ENCODE measurements at regions not wholly inside any gene's neighbourhood (a gene's known extent, or its start where the extent isn't known, plus 50 kb on each side); places are given as distances from the start of the nearest gene placed in this dataset.
A peak's percentile ranks its signal among the peaks of the same experiment; 100 is the strongest.

- Mint-ChIP-seq H3K4me1 (peaks cover 1% of the 10 kb centered on the region), H3K27me3 (peaks cover 38% of the 10 kb centered on the region), H3K36me3 (no peaks in the 10 kb centered on the region), H3K9me3 (no peaks in the 10 kb centered on the region), H3K27ac (no peak overlapping the region), H3K4me3 (no peak overlapping the region)
- peak; percentile 57 for DNase-seq
Observed at GRCh38 chr2:205885492-205886099, 200.4 kb downstream of the INO80D start.

- H3K4me1 Mint-ChIP-seq, result peaks cover 1% of the 10 kb centered on the region
- H3K27me3 Mint-ChIP-seq, result peaks cover 42% of the 10 kb centered on the region
- H3K4me3 Mint-ChIP-seq, result no peak overlapping the region
- DNase-seq, result no peak
- no peaks in the 10 kb centered on the region for H3K36me3 Mint-ChIP-seq
- H3K27ac Mint-ChIP-seq, result no peak overlapping the region
- no peaks in the 10 kb centered on the region for H3K9me3 Mint-ChIP-seq
Observed at GRCh38 chr2:205883965-205884364, 201.7 kb downstream of the NRP2 start.

GRCh38 chr2:205882806-205883425 lies 200.6 kb downstream of the NRP2 start:
- DNase-seq, result no peak
- H3K4me1 Mint-ChIP-seq, result peaks cover 1% of the 10 kb centered on the region
- peaks cover 43% of the 10 kb centered on the region for H3K27me3 Mint-ChIP-seq
- H3K4me3 Mint-ChIP-seq, result no peak overlapping the region
- no peak overlapping the region for H3K27ac Mint-ChIP-seq
- no peaks in the 10 kb centered on the region for H3K9me3 Mint-ChIP-seq
- H3K36me3 Mint-ChIP-seq, result no peaks in the 10 kb centered on the region

DNA sequence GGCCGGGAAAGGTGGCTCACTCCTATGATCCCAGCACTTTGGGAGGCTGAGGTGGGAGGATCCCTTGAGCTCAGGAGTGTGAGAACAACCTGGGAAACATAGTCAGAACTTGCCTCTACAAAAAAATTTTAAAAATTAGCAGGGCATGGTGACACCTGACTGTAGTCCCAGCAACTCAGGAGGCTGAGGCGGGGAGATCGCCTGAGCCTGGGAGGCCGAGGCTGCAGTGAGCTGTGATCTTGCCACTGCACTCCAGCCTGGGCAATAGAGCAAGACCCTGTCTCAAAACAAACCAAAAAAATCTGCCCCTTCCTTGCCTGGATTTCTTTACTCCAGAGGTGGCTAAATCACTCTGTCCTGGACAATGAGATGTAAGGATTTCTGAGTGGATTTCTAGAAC lies 197.7 kb downstream of the NRP2 start:
- Mint-ChIP-seq H3K27ac (no peak overlapping the region), H3K27me3 (peaks cover 34% of the 10 kb centered on the region), H3K4me3 (no peak overlapping the region), H3K9me3 (no peaks in the 10 kb centered on the region), H3K4me1 (no peaks in the 10 kb centered on the region), H3K36me3 (no peaks in the 10 kb centered on the region)
- no peak for DNase-seq

DNA sequence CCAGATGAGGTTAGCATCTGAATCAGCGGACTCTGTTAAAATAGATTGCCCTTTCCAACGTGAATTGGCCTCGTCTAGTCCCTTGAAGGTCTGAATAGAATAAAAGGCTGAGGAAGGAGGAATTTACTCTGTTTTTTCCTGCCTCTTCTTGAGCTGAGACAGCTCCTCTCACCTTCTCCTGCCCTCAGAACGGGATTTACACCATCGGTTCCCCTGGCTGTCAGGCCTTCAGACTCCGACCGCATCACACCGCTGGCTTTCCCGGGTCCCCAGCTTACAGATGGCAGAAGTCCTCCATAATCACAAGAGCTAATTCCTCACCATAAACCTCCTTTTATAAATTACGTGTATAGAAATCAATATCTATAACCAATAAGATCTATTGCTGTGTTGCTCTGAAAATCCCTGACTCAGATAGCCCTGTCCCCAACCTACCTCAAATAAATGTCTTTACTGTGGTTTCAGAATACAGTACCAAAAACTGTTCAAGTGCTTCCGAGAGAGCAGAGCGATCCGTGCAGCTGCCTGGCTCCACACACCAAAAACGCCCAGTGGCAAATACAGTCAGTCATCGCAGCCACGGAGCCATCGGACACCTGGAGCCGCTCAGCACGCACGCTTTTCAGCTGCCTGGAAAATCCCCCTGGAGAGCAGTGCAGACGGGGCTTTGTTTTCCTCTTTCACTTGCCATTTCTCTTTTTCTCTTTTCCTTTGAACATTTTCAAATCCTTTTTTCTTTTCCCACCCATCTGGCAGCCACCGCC lies 196.9 kb downstream of the NRP2 start:
- no peak overlapping the region for H3K27ac Mint-ChIP-seq
- H3K27me3 Mint-ChIP-seq, result peaks cover 27% of the 10 kb centered on the region
- DNase-seq, result no peak
- no peak overlapping the region for H3K4me3 Mint-ChIP-seq
- no peaks in the 10 kb centered on the region for H3K9me3 Mint-ChIP-seq
- H3K36me3 Mint-ChIP-seq, result no peaks in the 10 kb centered on the region
- no peaks in the 10 kb centered on the region for H3K4me1 Mint-ChIP-seq

- no peaks in the 10 kb centered on the region for H3K4me1 Mint-ChIP-seq
- H3K27me3 Mint-ChIP-seq, result peaks cover 34% of the 10 kb centered on the region
- H3K27ac Mint-ChIP-seq, result no peak overlapping the region
- H3K9me3 Mint-ChIP-seq, result no peaks in the 10 kb centered on the region
- no peaks in the 10 kb centered on the region for H3K36me3 Mint-ChIP-seq
- DNase-seq, result no peak
- no peak overlapping the region for H3K4me3 Mint-ChIP-seq
Observed at GRCh38 chr2:205877496-205877895, 195.2 kb downstream of the NRP2 start.

DNA sequence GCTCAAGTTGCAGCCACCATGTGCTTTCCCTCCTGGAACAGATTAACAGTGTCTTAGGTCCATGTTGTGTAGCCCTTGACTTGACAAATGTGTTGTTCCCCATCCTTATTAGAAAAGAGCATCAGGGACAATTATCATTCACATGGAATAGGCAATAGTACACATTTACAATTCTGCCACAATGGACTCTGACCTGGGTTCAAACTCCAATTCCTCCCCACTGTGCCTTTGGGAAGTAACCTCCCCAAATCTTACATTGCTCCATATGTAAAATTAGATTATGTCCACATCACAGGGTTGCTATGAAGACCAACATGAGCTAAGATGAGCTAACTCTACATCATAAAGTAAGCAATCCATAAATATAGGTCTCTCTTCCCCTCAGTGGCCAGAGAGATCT lies 193.8 kb downstream of the NRP2 start:
- Mint-ChIP-seq H3K9me3 (no peaks in the 10 kb centered on the region), H3K27ac (no peak overlapping the region), H3K4me3 (no peak overlapping the region), H3K27me3 (peaks cover 27% of the 10 kb centered on the region), H3K36me3 (no peaks in the 10 kb centered on the region), H3K4me1 (no peaks in the 10 kb centered on the region)
- no peak for DNase-seq

DNA sequence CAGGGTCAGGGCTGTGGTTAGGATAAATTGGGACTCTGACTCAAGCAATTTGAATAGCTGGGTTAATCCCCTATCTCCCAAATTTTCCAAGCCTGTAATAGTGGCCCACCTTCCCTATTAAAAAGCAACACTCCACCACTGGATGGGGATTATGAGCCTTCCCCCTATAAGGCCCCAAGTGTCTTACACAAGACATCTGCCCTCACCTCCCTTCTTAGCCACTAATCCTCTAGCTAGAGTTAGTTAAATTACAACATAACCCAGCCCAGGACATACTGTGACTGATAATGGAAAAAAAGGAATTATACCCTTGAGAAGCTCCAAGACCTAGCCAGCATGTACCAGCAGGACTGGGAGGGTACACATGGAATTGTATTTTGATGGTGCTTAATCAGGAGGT lies 190.4 kb downstream of the NRP2 start:
- DNase-seq, result no peak

DNA sequence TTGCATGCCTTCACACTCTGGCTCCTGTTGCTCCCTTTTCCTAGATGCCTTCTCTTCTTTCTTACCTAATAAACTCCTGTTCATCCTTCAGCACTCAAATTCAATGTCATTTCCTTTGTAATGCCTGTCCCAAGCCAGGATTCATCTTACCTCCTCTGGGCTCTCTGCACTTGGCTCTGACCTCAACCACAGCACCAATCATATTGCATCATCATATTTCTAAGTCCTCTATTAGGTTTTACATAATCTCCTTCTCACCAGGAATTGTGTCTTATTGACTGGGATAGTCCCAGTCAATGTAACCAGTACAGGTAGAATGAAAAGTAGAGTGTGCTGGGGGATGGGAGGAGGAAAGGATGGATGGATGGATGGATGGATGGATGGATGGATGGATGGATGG lies 187.1 kb downstream of the NRP2 start:
- Mint-ChIP-seq H3K27me3 (peaks cover 37% of the 10 kb centered on the region), H3K4me1 (peaks cover 12% of the 10 kb centered on the region), H3K36me3 (no peaks in the 10 kb centered on the region), H3K9me3 (no peaks in the 10 kb centered on the region), H3K27ac (no peak overlapping the region), H3K4me3 (no peak overlapping the region)
- DNase-seq, result no peak

More for the DNA sequence above, 190.4 kb downstream of the NRP2 start:
- H3K27ac Mint-ChIP-seq, result no peak overlapping the region
- H3K27me3 Mint-ChIP-seq, result peaks cover 24% of the 10 kb centered on the region
- no peak overlapping the region for H3K4me3 Mint-ChIP-seq
- H3K4me1 Mint-ChIP-seq, result peaks cover 12% of the 10 kb centered on the region
- no peaks in the 10 kb centered on the region for H3K9me3 Mint-ChIP-seq
- H3K36me3 Mint-ChIP-seq, result no peaks in the 10 kb centered on the region

GRCh38 chr2:205868773-205869333 lies 186.6 kb downstream of the NRP2 start:
- no peak overlapping the region for H3K27ac Mint-ChIP-seq
- H3K4me3 Mint-ChIP-seq, result no peak overlapping the region
- no peaks in the 10 kb centered on the region for H3K9me3 Mint-ChIP-seq
- no peaks in the 10 kb centered on the region for H3K36me3 Mint-ChIP-seq
- H3K27me3 Mint-ChIP-seq, result peaks cover 37% of the 10 kb centered on the region
- H3K4me1 Mint-ChIP-seq, result peaks cover 12% of the 10 kb centered on the region
- peak; percentile 33 for DNase-seq

GRCh38 chr2:205868053-205868452 lies 185.8 kb downstream of the NRP2 start:
- DNase-seq, result no peak
- Mint-ChIP-seq H3K27me3 (peaks cover 38% of the 10 kb centered on the region), H3K36me3 (no peaks in the 10 kb centered on the region), H3K9me3 (no peaks in the 10 kb centered on the region), H3K4me3 (no peak overlapping the region), H3K27ac (no peak overlapping the region), H3K4me1 (peaks cover 12% of the 10 kb centered on the region)

DNA sequence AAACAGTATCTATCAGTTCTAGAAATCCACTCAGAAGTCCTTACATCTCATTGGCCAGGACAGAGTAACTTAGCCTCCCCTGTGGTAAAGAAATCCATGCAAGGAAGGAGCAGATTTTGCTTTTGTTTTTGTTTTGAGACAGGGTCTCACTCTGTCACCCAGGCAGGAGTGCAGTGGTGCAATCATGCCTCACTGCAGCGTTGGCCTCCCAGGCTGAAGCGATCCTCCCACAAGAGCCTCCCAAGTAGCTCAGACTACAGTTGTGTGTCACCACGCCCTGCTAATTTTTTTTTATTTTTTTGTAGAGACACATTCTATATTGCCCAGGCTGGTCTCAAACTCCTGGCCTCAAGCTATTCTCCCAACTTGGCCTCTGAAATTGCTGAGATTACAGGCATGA lies 185.1 kb downstream of the NRP2 start:
- Mint-ChIP-seq H3K27me3 (peaks cover 34% of the 10 kb centered on the region), H3K4me3 (no peak overlapping the region), H3K4me1 (peaks cover 12% of the 10 kb centered on the region), H3K9me3 (no peaks in the 10 kb centered on the region), H3K36me3 (no peaks in the 10 kb centered on the region), H3K27ac (no peak overlapping the region)
- DNase-seq, result no peak

DNA sequence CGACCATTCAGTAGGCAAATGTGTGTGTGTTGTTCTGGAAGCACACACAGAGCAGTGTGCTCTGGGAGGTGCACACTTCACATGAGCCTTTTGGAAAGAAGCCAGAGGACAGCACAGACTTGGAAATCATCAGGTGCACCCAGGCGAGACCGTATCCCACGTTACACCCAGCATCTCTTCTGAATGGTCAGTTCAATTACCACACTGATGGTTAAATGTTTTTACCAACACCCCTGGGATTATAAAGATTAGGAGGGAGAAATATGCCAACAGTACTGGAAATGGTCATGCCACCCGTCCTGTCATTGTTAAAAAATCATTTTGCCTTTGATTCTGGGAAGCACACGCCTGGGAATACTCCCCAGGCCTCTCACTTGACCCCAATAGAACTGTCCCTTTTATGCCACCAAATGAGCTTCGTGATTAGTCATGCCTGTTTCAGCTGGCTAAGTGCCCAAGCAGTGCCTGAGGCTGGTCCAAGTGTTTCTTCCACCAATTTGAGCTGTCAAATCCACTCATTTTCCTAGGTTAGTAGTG lies 183.7 kb downstream of the NRP2 start:
- Mint-ChIP-seq H3K9me3 (no peaks in the 10 kb centered on the region), H3K27ac (no peak overlapping the region), H3K36me3 (no peaks in the 10 kb centered on the region), H3K4me3 (no peak overlapping the region), H3K27me3 (peaks cover 29% of the 10 kb centered on the region), H3K4me1 (peaks cover 12% of the 10 kb centered on the region)
- no peak for DNase-seq

DNA sequence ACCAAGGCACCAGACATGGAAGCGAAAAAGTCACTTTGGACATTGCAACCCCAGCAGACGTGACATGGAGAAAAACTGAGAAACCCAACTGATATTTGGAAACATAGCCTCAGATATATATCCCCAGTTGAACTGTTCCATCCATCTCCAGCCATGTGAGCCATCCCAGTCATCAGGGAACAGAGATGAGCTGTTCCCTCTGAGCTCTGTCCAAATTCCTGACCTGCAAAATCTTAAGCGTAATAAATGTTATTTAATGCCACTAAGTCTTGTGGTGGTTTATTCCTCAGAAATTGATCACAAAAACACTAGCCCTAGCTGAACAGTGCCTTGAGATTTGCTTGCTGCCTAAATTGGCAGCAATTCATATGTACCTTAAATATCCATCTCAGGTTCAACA lies 182.8 kb downstream of the NRP2 start:
- no peaks in the 10 kb centered on the region for H3K36me3 Mint-ChIP-seq
- no peak overlapping the region for H3K27ac Mint-ChIP-seq
- H3K27me3 Mint-ChIP-seq, result peaks cover 21% of the 10 kb centered on the region
- no peak overlapping the region for H3K4me3 Mint-ChIP-seq
- peaks cover 12% of the 10 kb centered on the region for H3K4me1 Mint-ChIP-seq
- DNase-seq, result no peak
- no peaks in the 10 kb centered on the region for H3K9me3 Mint-ChIP-seq

DNA sequence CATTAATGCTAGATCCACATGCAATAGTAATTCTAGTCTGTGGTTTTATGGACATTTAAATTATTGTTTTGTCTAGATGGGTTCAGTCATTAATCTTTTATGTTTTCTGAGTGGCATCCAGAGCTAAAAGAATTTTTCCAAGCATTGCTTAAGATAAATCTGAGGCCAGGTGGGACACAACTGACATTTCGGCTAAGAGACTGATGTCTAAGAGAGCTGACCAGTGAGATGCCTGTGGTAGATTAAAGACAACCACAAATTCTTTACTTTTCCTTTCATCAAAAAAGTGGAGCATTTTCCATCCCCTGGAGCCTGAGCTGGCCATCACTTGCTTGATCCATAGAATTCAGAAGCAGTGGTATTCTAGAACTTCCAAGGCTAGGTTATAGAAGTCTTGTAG lies 182.2 kb downstream of the NRP2 start:
- H3K9me3 Mint-ChIP-seq, result no peaks in the 10 kb centered on the region
- peaks cover 21% of the 10 kb centered on the region for H3K27me3 Mint-ChIP-seq
- peaks cover 12% of the 10 kb centered on the region for H3K4me1 Mint-ChIP-seq
- H3K4me3 Mint-ChIP-seq, result no peak overlapping the region
- H3K27ac Mint-ChIP-seq, result no peak overlapping the region
- no peaks in the 10 kb centered on the region for H3K36me3 Mint-ChIP-seq
- DNase-seq, result no peak

All from activated naive CD8-positive, alpha-beta T cell treated with anti-CD3 and anti-CD28 coated beads for 36 hours (primary cell).